ENCODE measurements at regions not wholly inside any gene's neighbourhood (a gene's known extent, or its start where the extent isn't known, plus 50 kb on each side); places are given as distances from the start of the nearest gene placed in this dataset.

GRCh38 chr18:11407940-11408339 lies 201.5 kb upstream of the SLC35G4 start:
- no peak for DNase-seq
- no peaks in the 10 kb centered on the region for H3K27me3 Mint-ChIP-seq
- ATAC-seq: no peak
- no peak overlapping the region for H3K27ac Mint-ChIP-seq
- H3K36me3 Mint-ChIP-seq: no peaks in the 10 kb centered on the region
- no peaks in the 10 kb centered on the region for H3K9me3 Mint-ChIP-seq (ENCODE audit: low read depth)
- no peaks in the 10 kb centered on the region for H3K4me1 Mint-ChIP-seq
- no peak overlapping the region for H3K4me3 Mint-ChIP-seq
- CTCF ChIA-PET: no interaction called here

- DNase-seq (no peak), ATAC-seq (no peak)
- Mint-ChIP-seq H3K4me3 (no peak overlapping the region), H3K9me3 (ENCODE audit: low read depth) (no peaks in the 10 kb centered on the region), H3K4me1 (no peaks in the 10 kb centered on the region), H3K27me3 (no peaks in the 10 kb centered on the region), H3K27ac (no peak overlapping the region), H3K36me3 (no peaks in the 10 kb centered on the region)
- CTCF ChIA-PET: no interaction called here
Observed at GRCh38 chr18:11405804-11406203, 203.6 kb upstream of the SLC35G4 start.

- Mint-ChIP-seq H3K4me1 (no peaks in the 10 kb centered on the region), H3K9me3 (ENCODE audit: low read depth) (no peaks in the 10 kb centered on the region), H3K36me3 (no peaks in the 10 kb centered on the region), H3K4me3 (no peak overlapping the region), H3K27me3 (peaks cover 2% of the 10 kb centered on the region), H3K27ac (no peak overlapping the region)
- CTCF ChIA-PET: no interaction called here
- DNase-seq: no peak
- no peak for ATAC-seq
Observed at GRCh38 chr18:11400703-11401102, 208.7 kb upstream of the SLC35G4 start.

- no peak overlapping the region for H3K4me3 Mint-ChIP-seq
- ATAC-seq (no peak), DNase-seq (no peak)
- H3K27ac Mint-ChIP-seq: no peak overlapping the region
- H3K36me3 Mint-ChIP-seq: no peaks in the 10 kb centered on the region
- no peaks in the 10 kb centered on the region for H3K4me1 Mint-ChIP-seq
- no peaks in the 10 kb centered on the region for H3K9me3 Mint-ChIP-seq (ENCODE audit: low read depth)
- CTCF ChIA-PET: no interaction called here
- H3K27me3 Mint-ChIP-seq: peaks cover 2% of the 10 kb centered on the region
Observed at GRCh38 chr18:11398625-11399024, 210.8 kb upstream of the SLC35G4 start.

- no peak overlapping the region for H3K4me3 Mint-ChIP-seq
- H3K27me3 Mint-ChIP-seq: peaks cover 2% of the 10 kb centered on the region
- no peaks in the 10 kb centered on the region for H3K4me1 Mint-ChIP-seq
- H3K36me3 Mint-ChIP-seq: no peaks in the 10 kb centered on the region
- no peak for ATAC-seq
- no peaks in the 10 kb centered on the region for H3K9me3 Mint-ChIP-seq (ENCODE audit: low read depth)
- CTCF ChIA-PET: no interaction called here
- H3K27ac Mint-ChIP-seq: no peak overlapping the region
- no peak for DNase-seq
Observed at GRCh38 chr18:11392980-11393885, 216.2 kb upstream of the SLC35G4 start.

- ATAC-seq (no peak), DNase-seq (no peak)
- Mint-ChIP-seq H3K4me3 (no peak overlapping the region), H3K36me3 (no peaks in the 10 kb centered on the region), H3K27ac (no peak overlapping the region), H3K4me1 (no peaks in the 10 kb centered on the region), H3K27me3 (peaks cover under 1% of the 10 kb centered on the region), H3K9me3 (ENCODE audit: low read depth) (no peaks in the 10 kb centered on the region)
- CTCF ChIA-PET: no interaction called here
Observed at GRCh38 chr18:11392292-11392691, 217.1 kb upstream of the SLC35G4 start.

- H3K4me3 Mint-ChIP-seq: no peak overlapping the region
- CTCF ChIA-PET: no interaction called here
- no peaks in the 10 kb centered on the region for H3K4me1 Mint-ChIP-seq
- H3K36me3 Mint-ChIP-seq: no peaks in the 10 kb centered on the region
- H3K9me3 Mint-ChIP-seq (ENCODE audit: low read depth): no peaks in the 10 kb centered on the region
- ATAC-seq: no peak
- H3K27ac Mint-ChIP-seq: no peak overlapping the region
- H3K27me3 Mint-ChIP-seq: no peaks in the 10 kb centered on the region
- no peak for DNase-seq
Observed at GRCh38 chr18:11391661-11392060, 217.7 kb upstream of the SLC35G4 start.

- H3K4me1 Mint-ChIP-seq: no peaks in the 10 kb centered on the region
- H3K27me3 Mint-ChIP-seq: no peaks in the 10 kb centered on the region
- ATAC-seq: no peak
- DNase-seq: no peak
- no peaks in the 10 kb centered on the region for H3K36me3 Mint-ChIP-seq
- H3K4me3 Mint-ChIP-seq: no peak overlapping the region
- no peak overlapping the region for H3K27ac Mint-ChIP-seq
- CTCF ChIA-PET: no interaction called here
- no peaks in the 10 kb centered on the region for H3K9me3 Mint-ChIP-seq (ENCODE audit: low read depth)
Observed at GRCh38 chr18:11388755-11389680, 220.4 kb upstream of the SLC35G4 start.

GRCh38 chr18:11387880-11388279 lies 221.5 kb upstream of the SLC35G4 start:
- CTCF ChIA-PET: no interaction called here
- H3K4me3 Mint-ChIP-seq: no peak overlapping the region
- no peak overlapping the region for H3K27ac Mint-ChIP-seq
- DNase-seq: no peak
- no peak for ATAC-seq
- no peaks in the 10 kb centered on the region for H3K27me3 Mint-ChIP-seq
- no peaks in the 10 kb centered on the region for H3K4me1 Mint-ChIP-seq
- H3K36me3 Mint-ChIP-seq: no peaks in the 10 kb centered on the region
- H3K9me3 Mint-ChIP-seq (ENCODE audit: low read depth): no peaks in the 10 kb centered on the region

- no peaks in the 10 kb centered on the region for H3K27me3 Mint-ChIP-seq
- no peaks in the 10 kb centered on the region for H3K9me3 Mint-ChIP-seq (ENCODE audit: low read depth)
- no peak overlapping the region for H3K4me3 Mint-ChIP-seq
- CTCF ChIA-PET: no interaction called here
- ATAC-seq (no peak), DNase-seq (no peak)
- no peaks in the 10 kb centered on the region for H3K4me1 Mint-ChIP-seq
- H3K27ac Mint-ChIP-seq: no peak overlapping the region
- no peaks in the 10 kb centered on the region for H3K36me3 Mint-ChIP-seq
Observed at GRCh38 chr18:11383381-11383780, 226.0 kb upstream of the SLC35G4 start.

GRCh38 chr18:11380968-11381367 lies 228.4 kb upstream of the SLC35G4 start:
- H3K9me3 Mint-ChIP-seq (ENCODE audit: low read depth): no peaks in the 10 kb centered on the region
- H3K36me3 Mint-ChIP-seq: no peaks in the 10 kb centered on the region
- H3K27me3 Mint-ChIP-seq: no peaks in the 10 kb centered on the region
- no peak for DNase-seq
- ATAC-seq: no peak
- H3K4me3 Mint-ChIP-seq: no peak overlapping the region
- H3K4me1 Mint-ChIP-seq: no peaks in the 10 kb centered on the region
- H3K27ac Mint-ChIP-seq: no peak overlapping the region
- CTCF ChIA-PET: no interaction called here

GRCh38 chr18:11379660-11380059 lies 229.7 kb upstream of the SLC35G4 start:
- CTCF ChIA-PET: no interaction called here
- Mint-ChIP-seq H3K27me3 (no peaks in the 10 kb centered on the region), H3K27ac (no peak overlapping the region), H3K4me1 (no peaks in the 10 kb centered on the region), H3K9me3 (ENCODE audit: low read depth) (no peaks in the 10 kb centered on the region), H3K36me3 (no peaks in the 10 kb centered on the region), H3K4me3 (no peak overlapping the region)
- ATAC-seq (no peak), DNase-seq (no peak)

- no peaks in the 10 kb centered on the region for H3K4me1 Mint-ChIP-seq
Observed at GRCh38 chr18:11377766-11378540, 228.6 kb upstream of the PIEZO2 start.

More at GRCh38 chr18:11377766-11378540, 228.6 kb upstream of the PIEZO2 start:
- CTCF ChIA-PET: interaction anchor here (0.6 kb wide), 1 partner anchor 16 kb away, joined by 5 read pairs; no protein-coding TSS in a partner anchor
- no peaks in the 10 kb centered on the region for H3K9me3 Mint-ChIP-seq (ENCODE audit: low read depth)
- H3K36me3 Mint-ChIP-seq: no peaks in the 10 kb centered on the region
- no peak for ATAC-seq
- no peak for DNase-seq
- H3K27me3 Mint-ChIP-seq: no peaks in the 10 kb centered on the region
- H3K27ac Mint-ChIP-seq: no peak overlapping the region
- H3K4me3 Mint-ChIP-seq: no peak overlapping the region

All from activated CD8-positive, alpha-beta memory T cell treated with anti-CD3 and anti-CD28 coated beads, Interleukin-2, amount 10 ng/mL, durations not matched to agents 7 days and 5 days (primary cell).